Epithelial cell of proximal tubule (primary cell): ENCODE measurements at regions not wholly inside any gene's neighbourhood (a gene's known extent, or its start where the extent isn't known, plus 50 kb on each side); places are given as distances from the start of the nearest gene placed in this dataset.

ENCODE experiments used
- DNase-seq: peaks from one replicate; pipeline ENCODE4 v3.0.0-alpha.2; 2011; ENCODE audit warnings: low read depth
- H3K4me3 ChIP-seq: 2 replicates; pipeline ENCODE4 v1.5.1; 2011; ENCODE audit warnings: low read depth, mild to moderate bottlenecking, low read length
- CTCF ChIP-seq: conservative IDR thresholded peaks from 2 replicates; pipeline ENCODE4 v1.5.1; 2012; ENCODE audit warnings: low read depth, mild to moderate bottlenecking, low read length

DNA sequence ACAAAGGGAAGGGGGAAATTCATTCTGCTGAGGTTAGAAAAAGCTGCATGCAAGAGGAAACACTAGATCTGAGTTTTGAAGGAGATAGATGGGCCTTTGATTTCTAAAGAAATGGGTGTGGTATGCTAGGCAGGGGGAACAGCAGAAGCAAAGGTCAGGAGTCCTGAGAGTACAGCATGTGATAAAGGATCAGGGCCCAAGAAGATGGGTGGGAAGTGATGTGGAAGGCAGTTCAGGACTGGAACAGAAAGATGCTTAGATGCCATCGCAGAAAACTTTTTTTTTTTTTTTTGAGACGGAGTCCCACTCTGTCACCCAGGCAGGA lies 126.2 kb downstream of the ALDH8A1 start:
- no peak for DNase-seq
- H3K4me3 ChIP-seq: no peak overlapping the region
- no peak for TF ChIP-seq CTCF

GRCh38 chr6:134822920-134823709 lies 126.8 kb downstream of the ALDH8A1 start:
- DNase-seq: peak; percentile 70
- peak; percentile 93 for TF ChIP-seq CTCF
- H3K4me3 ChIP-seq: no peak overlapping the region

GRCh38 chr6:134821928-134822864 lies 127.7 kb downstream of the ALDH8A1 start:
- DNase-seq: no peak
- TF ChIP-seq CTCF: no peak
- no peak overlapping the region for H3K4me3 ChIP-seq

GRCh38 chr6:134821397-134821796 lies 128.5 kb downstream of the ALDH8A1 start:
- no peak for TF ChIP-seq CTCF
- no peak overlapping the region for H3K4me3 ChIP-seq
- no peak for DNase-seq

DNA sequence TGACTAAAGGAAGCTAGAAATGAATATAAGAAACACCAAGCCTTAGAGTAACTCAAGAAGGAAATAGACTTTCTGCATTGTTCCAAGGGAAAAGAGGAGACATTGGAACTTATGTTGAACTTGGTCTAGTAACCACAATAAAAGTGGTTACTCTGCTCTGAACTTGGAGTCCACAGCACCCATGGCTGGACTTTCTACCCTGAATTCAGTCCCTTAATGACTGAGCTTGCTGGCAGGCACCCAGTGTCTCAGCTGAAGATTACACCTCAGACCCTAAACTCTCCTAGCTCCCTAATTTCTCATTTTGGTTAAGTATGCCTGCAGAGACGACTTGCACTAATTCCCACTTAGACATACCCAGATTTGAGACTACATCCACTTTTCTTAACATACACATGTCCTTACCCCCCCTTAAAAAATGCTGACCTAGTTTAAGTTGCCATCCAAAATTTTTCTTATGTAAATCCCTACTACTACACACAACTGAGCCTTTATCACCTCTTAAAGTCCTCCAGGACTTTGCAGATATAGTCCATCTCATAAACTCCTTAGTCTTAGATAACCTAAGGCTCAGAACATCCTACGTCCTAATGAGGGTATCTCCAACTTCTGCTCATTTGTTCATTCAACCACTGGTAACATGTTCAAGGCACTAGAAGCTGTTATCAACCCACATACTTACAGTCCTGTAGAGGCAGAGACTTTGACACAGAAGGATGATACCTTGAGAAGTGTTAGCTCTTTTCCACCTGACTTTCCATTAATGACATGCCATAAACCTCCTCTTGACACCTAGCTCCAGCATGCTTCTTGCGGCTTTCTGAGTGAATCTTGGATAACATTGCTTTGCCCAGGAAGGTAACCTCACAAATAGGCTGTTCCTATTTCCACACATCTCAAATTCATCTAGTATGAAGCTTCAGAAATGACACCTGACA lies 129.8 kb downstream of the ALDH8A1 start:
- TF ChIP-seq CTCF: no peak
- H3K4me3 ChIP-seq: no peak overlapping the region
- no peak for DNase-seq

- no peak overlapping the region for H3K4me3 ChIP-seq
- DNase-seq: no peak
- TF ChIP-seq CTCF: no peak
Measured at GRCh38 chr6:134819236-134819635, 130.7 kb downstream of the ALDH8A1 start.
